Neural cell (in vitro differentiated cells): ENCODE measurements at regions not wholly inside any gene's neighbourhood (a gene's known extent, or its start where the extent isn't known, plus 50 kb on each side); places are given as distances from the start of the nearest gene placed in this dataset.

Experiments
- H2AFZ ChIP-seq: fragments of 200-600, 300-800 bp; sonication (generic), shearing (Covaris generic); 2 replicates; pipeline ENCODE4 v1.6.0; 2014; ENCODE audit warnings: low read depth, mild to moderate bottlenecking, antibody characterized with exemption, low read length, moderate library complexity
- H3F3A ChIP-seq: fragments of 200-600 bp; shearing (Covaris generic); 2 replicates; pipeline ENCODE4 v1.6.1; 2016; ENCODE audit warnings: mild to moderate bottlenecking, moderate library complexity, mixed read lengths, antibody characterized with exemption, low read length; ENCODE audit not compliant: insufficient read depth, poor library complexity, severe bottlenecking
- H3K27ac ChIP-seq: fragments of 200-600, 300-800 bp; sonication (generic), shearing (Covaris generic); 2 replicates; pipeline ENCODE4 v1.5.1; 2014; ENCODE audit warnings: mild to moderate bottlenecking, low read length, moderate library complexity
- H3K27me3 ChIP-seq: fragments of 300-800, 200-600 bp; sonication (generic), shearing (Covaris generic); 2 replicates; pipeline ENCODE4 v1.6.0; 2014; ENCODE audit warnings: mild to moderate bottlenecking, low read depth, low read length, moderate library complexity; ENCODE audit not compliant: insufficient read depth
- H3K36me3 ChIP-seq: fragments of 300-800, 200-600 bp; sonication (generic), shearing (Covaris generic); 2 replicates; pipeline ENCODE4 v1.5.1; 2014; ENCODE audit warnings: mild to moderate bottlenecking, antibody characterized with exemption, low read length, moderate library complexity; ENCODE audit not compliant: insufficient read depth
- H3K4me2 ChIP-seq: fragments of 300-800, 200-600 bp; sonication (generic), shearing (Covaris generic); 2 replicates; pipeline ENCODE4 v1.6.0; 2014; ENCODE audit warnings: mild to moderate bottlenecking, low read length
- H3K4me3 ChIP-seq: fragments of 300-800, 200-600 bp; sonication (generic), shearing (Covaris generic); 2 replicates; pipeline ENCODE4 v1.5.1; 2014; ENCODE audit warnings: mild to moderate bottlenecking, low read length, moderate library complexity
- H3K79me2 ChIP-seq: fragments of 200-600 bp; shearing (Covaris generic); replicated peaks from 2 replicates; pipeline ENCODE4 v1.6.0; 2014; ENCODE audit warnings: mild to moderate bottlenecking, low read length, moderate library complexity; ENCODE audit not compliant: insufficient read depth
- H3K9ac ChIP-seq: fragments of 300-800, 200-600 bp; sonication (generic), shearing (Covaris generic); 2 replicates; pipeline ENCODE4 v1.6.1; 2016; ENCODE audit warnings: mild to moderate bottlenecking, low read length, mixed read lengths
- H3K9me2 ChIP-seq: fragments of 200-600 bp; shearing (Covaris generic); 2 replicates; pipeline ENCODE4 v1.6.1; 2016; ENCODE audit warnings: mild to moderate bottlenecking, low read length, mixed read lengths; ENCODE audit not compliant: insufficient read depth
- H3K9me3 ChIP-seq: fragments of 200-600, 300-800 bp; sonication (generic), shearing (Covaris generic); 2 replicates; pipeline ENCODE4 v1.6.1; 2016; ENCODE audit warnings: mild to moderate bottlenecking, mixed run types, low read length, moderate library complexity, mixed read lengths
- H4K20me1 ChIP-seq: fragments of 200-600 bp; shearing (Covaris generic); 2 replicates; pipeline ENCODE4 v1.6.1; 2016; ENCODE audit warnings: mild to moderate bottlenecking, mixed run types; ENCODE audit not compliant: insufficient read depth
- EP300 ChIP-seq: fragments of 450-650 bp; conservative IDR thresholded peaks from 2 replicates; pipeline ENCODE4 v1.6.1; 2014; ENCODE audit warnings: antibody characterized with exemption, mild to moderate bottlenecking, moderate library complexity; ENCODE audit not compliant: poor library complexity, severe bottlenecking
- EZH2 ChIP-seq: fragments of 200-600, 300-800 bp; shearing (Covaris generic), sonication (generic); IDR thresholded peaks from 2 replicates; pipeline ENCODE4 v1.6.1; 2014; ENCODE audit warnings: antibody characterized with exemption, low read length, borderline replicate concordance, mild to moderate bottlenecking; ENCODE audit not compliant: insufficient read depth, poor library complexity, severe bottlenecking
- MXI1 ChIP-seq: fragments of 450-650 bp; conservative IDR thresholded peaks from 2 replicates; pipeline ENCODE4 v1.6.1; 2014; ENCODE audit warnings: antibody characterized with exemption, mild to moderate bottlenecking; ENCODE audit not compliant: poor library complexity, severe bottlenecking
- POLR2AphosphoS5 ChIP-seq: IDR thresholded peaks from 2 replicates; pipeline ENCODE4 v1.6.1; 2012
- RAD21 ChIP-seq: fragments of 450-650 bp; conservative IDR thresholded peaks from 2 replicates; pipeline ENCODE4 v1.6.1; 2014; ENCODE audit warnings: antibody characterized with exemption, mild to moderate bottlenecking, moderate library complexity
- SMC3 ChIP-seq: fragments of 450-650 bp; conservative IDR thresholded peaks from 2 replicates; pipeline ENCODE4 v1.6.1; 2014; ENCODE audit warnings: antibody characterized with exemption, mild to moderate bottlenecking, moderate library complexity; ENCODE audit not compliant: poor library complexity
- TAF1 ChIP-seq: IDR thresholded peaks from 2 replicates; pipeline ENCODE4 v1.6.1; 2012; ENCODE audit warnings: low read depth
- TF ChIP-seq, protein P1 (sequence below): IDR thresholded peaks from 2 replicates; pipeline ENCODE4 v1.6.1; 2012; ENCODE audit warnings: borderline replicate concordance
- TF ChIP-seq, protein P2 (sequence below): fragments of 450-650 bp; IDR thresholded peaks from 2 replicates; pipeline ENCODE4 v1.5.1; 2014; ENCODE audit warnings: antibody characterized with exemption, mild to moderate bottlenecking, moderate library complexity; ENCODE audit not compliant: poor library complexity, severe bottlenecking

DNA sequence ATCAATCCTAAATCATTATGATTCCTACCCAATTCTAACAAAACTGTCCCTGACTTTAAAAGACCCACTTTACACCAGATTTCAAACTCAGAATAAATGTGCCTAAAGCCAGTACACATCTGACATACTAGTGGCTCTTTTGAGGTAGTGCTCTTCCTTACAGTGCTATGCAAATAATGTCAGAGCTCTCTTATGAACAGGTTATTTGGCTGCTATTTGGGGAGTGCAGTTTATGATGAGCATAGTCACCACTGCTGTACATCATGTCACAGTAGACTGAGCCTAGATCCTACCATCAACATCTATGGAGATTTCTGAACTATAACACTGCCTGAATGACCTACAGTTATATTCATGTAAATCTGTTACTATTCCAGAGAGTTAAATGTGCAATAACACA is 50.4 kb upstream of the PAGE5 start:
- no peaks in the 10 kb centered on the region for H3K36me3 ChIP-seq
- H3K4me2 ChIP-seq, result no peak overlapping the region
- no peaks in the 10 kb centered on the region for H3K27me3 ChIP-seq
- no peaks in the 10 kb centered on the region for H3F3A ChIP-seq
- H2AFZ ChIP-seq, result no peak overlapping the region
- H3K27ac ChIP-seq, result no peak overlapping the region
- TF ChIP-seq, protein P1, sequence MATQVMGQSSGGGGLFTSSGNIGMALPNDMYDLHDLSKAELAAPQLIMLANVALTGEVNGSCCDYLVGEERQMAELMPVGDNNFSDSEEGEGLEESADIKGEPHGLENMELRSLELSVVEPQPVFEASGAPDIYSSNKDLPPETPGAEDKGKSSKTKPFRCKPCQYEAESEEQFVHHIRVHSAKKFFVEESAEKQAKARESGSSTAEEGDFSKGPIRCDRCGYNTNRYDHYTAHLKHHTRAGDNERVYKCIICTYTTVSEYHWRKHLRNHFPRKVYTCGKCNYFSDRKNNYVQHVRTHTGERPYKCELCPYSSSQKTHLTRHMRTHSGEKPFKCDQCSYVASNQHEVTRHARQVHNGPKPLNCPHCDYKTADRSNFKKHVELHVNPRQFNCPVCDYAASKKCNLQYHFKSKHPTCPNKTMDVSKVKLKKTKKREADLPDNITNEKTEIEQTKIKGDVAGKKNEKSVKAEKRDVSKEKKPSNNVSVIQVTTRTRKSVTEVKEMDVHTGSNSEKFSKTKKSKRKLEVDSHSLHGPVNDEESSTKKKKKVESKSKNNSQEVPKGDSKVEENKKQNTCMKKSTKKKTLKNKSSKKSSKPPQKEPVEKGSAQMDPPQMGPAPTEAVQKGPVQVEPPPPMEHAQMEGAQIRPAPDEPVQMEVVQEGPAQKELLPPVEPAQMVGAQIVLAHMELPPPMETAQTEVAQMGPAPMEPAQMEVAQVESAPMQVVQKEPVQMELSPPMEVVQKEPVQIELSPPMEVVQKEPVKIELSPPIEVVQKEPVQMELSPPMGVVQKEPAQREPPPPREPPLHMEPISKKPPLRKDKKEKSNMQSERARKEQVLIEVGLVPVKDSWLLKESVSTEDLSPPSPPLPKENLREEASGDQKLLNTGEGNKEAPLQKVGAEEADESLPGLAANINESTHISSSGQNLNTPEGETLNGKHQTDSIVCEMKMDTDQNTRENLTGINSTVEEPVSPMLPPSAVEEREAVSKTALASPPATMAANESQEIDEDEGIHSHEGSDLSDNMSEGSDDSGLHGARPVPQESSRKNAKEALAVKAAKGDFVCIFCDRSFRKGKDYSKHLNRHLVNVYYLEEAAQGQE, result no peak
- TF ChIP-seq SMC3, result no peak
- TF ChIP-seq MXI1, result no peak
- TF ChIP-seq, protein P2, sequence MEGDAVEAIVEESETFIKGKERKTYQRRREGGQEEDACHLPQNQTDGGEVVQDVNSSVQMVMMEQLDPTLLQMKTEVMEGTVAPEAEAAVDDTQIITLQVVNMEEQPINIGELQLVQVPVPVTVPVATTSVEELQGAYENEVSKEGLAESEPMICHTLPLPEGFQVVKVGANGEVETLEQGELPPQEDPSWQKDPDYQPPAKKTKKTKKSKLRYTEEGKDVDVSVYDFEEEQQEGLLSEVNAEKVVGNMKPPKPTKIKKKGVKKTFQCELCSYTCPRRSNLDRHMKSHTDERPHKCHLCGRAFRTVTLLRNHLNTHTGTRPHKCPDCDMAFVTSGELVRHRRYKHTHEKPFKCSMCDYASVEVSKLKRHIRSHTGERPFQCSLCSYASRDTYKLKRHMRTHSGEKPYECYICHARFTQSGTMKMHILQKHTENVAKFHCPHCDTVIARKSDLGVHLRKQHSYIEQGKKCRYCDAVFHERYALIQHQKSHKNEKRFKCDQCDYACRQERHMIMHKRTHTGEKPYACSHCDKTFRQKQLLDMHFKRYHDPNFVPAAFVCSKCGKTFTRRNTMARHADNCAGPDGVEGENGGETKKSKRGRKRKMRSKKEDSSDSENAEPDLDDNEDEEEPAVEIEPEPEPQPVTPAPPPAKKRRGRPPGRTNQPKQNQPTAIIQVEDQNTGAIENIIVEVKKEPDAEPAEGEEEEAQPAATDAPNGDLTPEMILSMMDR, result no peak
- TF ChIP-seq POLR2AphosphoS5, result no peak
- no peak for TF ChIP-seq TAF1
- TF ChIP-seq EP300, result no peak
- TF ChIP-seq EZH2, result no peak
- TF ChIP-seq RAD21, result no peak
- no peaks in the 10 kb centered on the region for H3K9me2 ChIP-seq
- no peak overlapping the region for H3K9ac ChIP-seq
- H3K4me3 ChIP-seq, result no peak overlapping the region
- H3K9me3 ChIP-seq, result no peaks in the 10 kb centered on the region
- H4K20me1 ChIP-seq, result no peaks in the 10 kb centered on the region
- no peaks in the 10 kb centered on the region for H3K79me2 ChIP-seq
